Body of pancreas (tissue), 4 donors: ENCODE measurements at regions not wholly inside any gene's neighbourhood (a gene's known extent, or its start where the extent isn't known, plus 50 kb on each side); places are given as distances from the start of the nearest gene placed in this dataset.

Experiments used
- ATAC-seq: fragments of 150-250 bp; one replicate; pipeline ENCODE4 v1.9.1; 2016
- DNase-seq, 4 donors: peaks; one replicate each; pipeline ENCODE4 v3.0.0-alpha.2; 2019
- H3K27ac ChIP-seq, 4 donors: fragments of 200-600 bp; sonication (generic); 1 replicate in 3 of 4; 2 replicates in 1 of 4; pipeline versions ENCODE4 v1.5.1 to v1.6.1; 2016 to 2019; ENCODE audit warnings: mild to moderate bottlenecking in 1 of 4, mixed read lengths in 1 of 4, moderate library complexity in 1 of 4
- H3K27me3 ChIP-seq, 2 donors: fragments of 200-600 bp; sonication (generic); one replicate each; pipeline ENCODE4 v1.6.0; 2016; ENCODE audit warnings: mild to moderate bottlenecking in 1 of 2
- H3K36me3 ChIP-seq, 2 donors: fragments of 200-600 bp; sonication (generic); replicated peaks in 1 of 2; 2 replicates each; pipeline ENCODE4 v1.5.1; 2016; ENCODE audit warnings: low read depth in 2 of 2; ENCODE audit not compliant: insufficient read depth in 1 of 2
- H3K4me1 ChIP-seq: fragments of 200-600 bp; sonication (generic); one replicate; pipeline ENCODE4 v1.6.0; 2016
- H3K4me3 ChIP-seq, 2 donors: fragments of 200-600 bp; sonication (generic); 1 replicate in 1 of 2; 2 replicates in 1 of 2; pipeline ENCODE4 v1.5.1; 2016 to 2019
- H3K9me3 ChIP-seq, 3 donors: fragments of 200-600 bp; sonication (generic); 1 replicate in 2 of 3; 2 replicates in 1 of 3; pipeline ENCODE4 v1.5.1; 2016
- CTCF ChIP-seq, 7 experiments: fragments of 450-650 bp in 4 of 7; fragments of 200-600 bp in 3 of 7; sonication (generic) in 3 of 7; IDR thresholded peaks; one replicate each; pipeline ENCODE4 v1.5.1; 2016 to 2019; ENCODE audit warnings: antibody characterized with exemption in 7 of 7
- POLR2A ChIP-seq, 3 donors: fragments of 450-650 bp; IDR thresholded peaks; one replicate each; pipeline ENCODE4 v1.6.1; 2016; ENCODE audit warnings: antibody characterized with exemption in 3 of 3, mild to moderate bottlenecking in 2 of 3
- WGBS, 2 donors: methylation state at CpG; one replicate each; pipeline ENCODE4 v1.1.5; 2017; 5-methylcytosine and 5-hydroxymethylcytosine counted together
- intact Hi-C: fragments of 100-400 bp; cut with DNase I; formaldehyde crosslinking; loops from one replicate; pipeline ENCODE4 v1.15.1; 2023

GRCh38 chr11:81340225-81340624 lies 1393.4 kb downstream of the FAM181B start:
- WGBS, 2 donors, result 71 to 73% methylated on average over 1 of the region's 1 CpG
- intact Hi-C loops, result no loop called here
- ATAC-seq (no peak), DNase-seq (no peak)
- Histone ChIP-seq H3K4me3 (no peak overlapping the region), H3K27ac (no peak overlapping the region), H3K4me1 (no peaks in the 10 kb centered on the region), H3K27me3 (no peaks in the 10 kb centered on the region), H3K9me3 (no peaks in the 10 kb centered on the region), H3K36me3 (no peaks in the 10 kb centered on the region)
- TF ChIP-seq POLR2A (IDR thresholded peaks at IDR 0.05), result no peak
- TF ChIP-seq CTCF (IDR thresholded peaks at IDR 0.05), result no peak

- TF ChIP-seq CTCF (IDR thresholded peaks at IDR 0.05), result no peak
- TF ChIP-seq POLR2A (IDR thresholded peaks at IDR 0.05), result no peak
- no peak for ATAC-seq
- Histone ChIP-seq H3K27me3 (no peaks in the 10 kb centered on the region), H3K9me3 (no peaks in the 10 kb centered on the region), H3K4me3 (no peak overlapping the region), H3K4me1 (no peaks in the 10 kb centered on the region), H3K27ac (no peak overlapping the region), H3K36me3 (no peaks in the 10 kb centered on the region)
- 50 to 56% methylated on average over 2 of the region's 2 CpGs for WGBS, 2 donors
- intact Hi-C loops, result no loop called here
- no peak for DNase-seq
These were observed 1394.1 kb downstream of the FAM181B start for GRCh38 chr11:81339521-81339920.

- intact Hi-C loops, result no loop called here
These were observed 1395.9 kb downstream of the FAM181B start for GRCh38 chr11:81337756-81338155.

GRCh38 chr11:81332276-81332675 lies 1401.4 kb downstream of the FAM181B start:
- H3K27me3 ChIP-seq, result no peaks in the 10 kb centered on the region
- no peak for TF ChIP-seq POLR2A (IDR thresholded peaks at IDR 0.05)
- no peak for TF ChIP-seq CTCF (IDR thresholded peaks at IDR 0.05)
- H3K27ac ChIP-seq, result no peak overlapping the region
- DNase-seq (no peak), ATAC-seq (no peak)
- H3K36me3 ChIP-seq, result no peaks in the 10 kb centered on the region
- no peaks in the 10 kb centered on the region for H3K4me1 ChIP-seq
- no peak overlapping the region for H3K4me3 ChIP-seq
- intact Hi-C loops, result no loop called here
- no peaks in the 10 kb centered on the region for H3K9me3 ChIP-seq
- WGBS, 2 donors, result 44 to 58% methylated on average over 2 of the region's 2 CpGs

More at GRCh38 chr11:81337756-81338155, 1395.9 kb downstream of the FAM181B start:
- no peak overlapping the region for H3K4me3 ChIP-seq
- no peaks in the 10 kb centered on the region for H3K9me3 ChIP-seq
- WGBS, 2 donors, result 33 to 36% methylated on average over 3 of the region's 3 CpGs
- no peak overlapping the region for H3K27ac ChIP-seq
- H3K36me3 ChIP-seq, result no peaks in the 10 kb centered on the region
- no peak for TF ChIP-seq POLR2A (IDR thresholded peaks at IDR 0.05)
- H3K27me3 ChIP-seq, result no peaks in the 10 kb centered on the region
- ATAC-seq, result no peak
- DNase-seq, result no peak
- no peaks in the 10 kb centered on the region for H3K4me1 ChIP-seq

GRCh38 chr11:81331611-81332235 lies 1401.9 kb downstream of the FAM181B start:
- no peaks in the 10 kb centered on the region for H3K27me3 ChIP-seq
- no peak overlapping the region for H3K4me3 ChIP-seq
- H3K4me1 ChIP-seq, result no peaks in the 10 kb centered on the region
- no peak overlapping the region for H3K27ac ChIP-seq
- WGBS, 2 donors, result 64 to 73% methylated on average over 9 of the region's 9 CpGs
- no peaks in the 10 kb centered on the region for H3K9me3 ChIP-seq
- TF ChIP-seq CTCF (IDR thresholded peaks at IDR 0.05), result no peak
- TF ChIP-seq POLR2A (IDR thresholded peaks at IDR 0.05), result no peak
- no peak for ATAC-seq
- H3K36me3 ChIP-seq, result no peaks in the 10 kb centered on the region
- DNase-seq, result no peak
- intact Hi-C loops, result no loop called here
